NCI-H82 treated with DMSO at 0.1 percent for 48 hours (cell line): ENCODE measurements at regions not wholly inside any gene's neighbourhood (a gene's known extent, or its start where the extent isn't known, plus 50 kb on each side); places are given as distances from the start of the nearest gene placed in this dataset.

ENCODE experiments used
- DNase-seq: peaks from one replicate; lab custom pipeline; 2025; ENCODE audit not compliant: unreplicated experiment; lab: John Stamatoyannopoulos, UW

GRCh38 chr6:111984516-111985201, 69.2 kb upstream of the CCN6 start:
- DNase-seq: no peak

DNA sequence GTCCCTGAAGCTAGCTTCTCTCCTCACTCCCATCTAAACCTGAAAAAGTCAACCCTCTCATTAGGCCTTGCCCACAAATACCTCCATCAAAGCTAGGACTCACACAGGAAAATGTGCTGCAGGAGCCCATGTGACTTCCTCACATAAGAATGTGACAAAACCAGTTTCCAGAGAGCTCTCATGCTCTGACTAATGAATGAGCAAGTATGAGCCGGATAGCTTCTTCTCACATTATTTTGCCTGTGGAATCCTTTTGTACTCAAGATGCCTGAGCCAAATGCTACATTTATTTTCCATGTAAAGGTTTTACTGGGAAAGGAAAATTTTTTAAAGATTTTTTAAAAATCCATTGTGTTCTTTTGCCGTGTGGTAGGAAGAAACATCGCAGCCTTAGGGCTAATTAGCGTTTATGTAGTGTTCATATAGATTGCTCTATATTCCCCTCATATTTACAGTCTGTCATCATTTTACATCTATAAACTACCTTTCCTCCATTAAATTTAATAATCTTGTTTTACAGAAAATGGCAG, 68.6 kb upstream of the CCN6 start:
- no peak for DNase-seq

DNA sequence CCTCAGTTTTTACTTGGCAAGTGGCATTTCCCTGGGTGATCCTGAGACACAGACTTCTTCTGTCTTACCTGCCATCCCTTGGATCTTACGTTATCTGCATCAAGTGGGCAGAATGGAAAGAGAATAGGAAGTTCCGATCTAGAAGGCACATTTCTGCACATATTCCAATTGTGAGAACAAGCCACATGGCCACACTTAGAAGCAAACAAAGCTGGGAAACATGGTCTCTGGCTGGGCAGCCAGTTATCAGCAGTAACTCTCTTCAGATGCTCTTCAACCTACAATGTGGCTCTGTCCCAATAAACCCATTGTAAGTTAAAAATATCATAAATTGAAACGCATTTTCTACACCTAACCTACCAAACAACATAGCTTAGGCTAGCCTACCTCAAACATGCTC, 67.3 kb upstream of the CCN6 start:
- no peak for DNase-seq

DNA sequence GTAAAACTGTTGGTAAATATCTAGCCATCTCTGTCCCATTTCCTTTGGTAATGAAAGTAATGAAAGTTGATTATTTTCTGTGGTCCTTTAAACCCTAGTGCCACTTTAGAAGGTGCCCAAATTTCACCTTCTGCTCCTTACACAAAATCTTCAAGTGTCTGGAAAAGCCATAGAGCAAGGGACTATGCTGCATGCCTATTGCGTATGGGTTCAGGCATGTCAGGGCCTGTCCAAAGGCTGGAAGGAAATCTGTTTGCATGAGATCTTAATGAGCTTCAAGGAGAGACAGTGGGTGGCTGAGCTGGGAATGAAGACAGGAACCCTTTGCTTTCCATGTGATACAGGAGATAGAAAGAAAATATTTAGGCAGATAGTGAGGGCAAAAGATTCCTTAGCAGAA, 66.6 kb upstream of the CCN6 start:
- no peak for DNase-seq

- DNase-seq: no peak
Measured at GRCh38 chr6:111988926-111989325, 65.0 kb upstream of the CCN6 start.

- DNase-seq: no peak
Measured at GRCh38 chr6:111989743-111990142, 64.2 kb upstream of the CCN6 start.

DNA sequence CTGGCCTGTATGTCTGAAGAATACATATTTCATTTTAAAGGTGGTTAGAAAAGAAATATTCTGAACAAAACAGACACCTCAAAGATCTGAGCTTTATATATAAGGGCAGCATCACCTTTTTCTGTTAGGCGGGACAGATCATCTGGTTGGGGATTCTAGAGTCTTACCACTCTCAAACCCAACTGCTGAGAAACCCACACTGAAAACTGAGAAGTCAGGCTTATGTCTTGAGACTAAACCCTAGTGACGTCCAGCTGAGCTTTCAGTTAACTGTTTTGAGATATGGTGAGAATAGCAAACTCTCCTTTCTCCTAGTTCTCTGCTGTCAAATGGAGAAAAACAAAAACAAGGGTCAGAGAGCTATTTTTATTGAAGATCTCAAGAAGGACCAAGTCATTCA, 63.7 kb upstream of the CCN6 start:
- no peak for DNase-seq

DNA sequence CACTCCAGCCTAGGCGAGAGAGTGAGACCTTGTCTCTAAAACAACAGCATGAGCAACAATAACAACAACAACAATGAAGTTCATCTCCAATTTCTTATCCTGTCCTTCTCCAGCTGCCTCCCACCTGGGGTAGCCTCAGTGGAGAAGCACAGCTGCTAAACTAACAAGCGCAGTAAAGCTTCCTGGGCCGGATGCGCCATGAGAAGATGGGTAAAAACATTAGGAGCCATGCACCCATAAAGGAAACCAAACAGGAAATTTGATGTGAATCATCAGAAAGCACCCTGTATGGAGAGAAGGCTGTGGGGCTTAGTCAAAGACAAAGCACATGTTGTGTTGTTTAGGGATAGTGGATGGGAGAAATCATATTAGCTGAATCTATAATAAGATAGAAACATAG, 61.1 kb upstream of the CCN6 start:
- DNase-seq: no peak

DNA sequence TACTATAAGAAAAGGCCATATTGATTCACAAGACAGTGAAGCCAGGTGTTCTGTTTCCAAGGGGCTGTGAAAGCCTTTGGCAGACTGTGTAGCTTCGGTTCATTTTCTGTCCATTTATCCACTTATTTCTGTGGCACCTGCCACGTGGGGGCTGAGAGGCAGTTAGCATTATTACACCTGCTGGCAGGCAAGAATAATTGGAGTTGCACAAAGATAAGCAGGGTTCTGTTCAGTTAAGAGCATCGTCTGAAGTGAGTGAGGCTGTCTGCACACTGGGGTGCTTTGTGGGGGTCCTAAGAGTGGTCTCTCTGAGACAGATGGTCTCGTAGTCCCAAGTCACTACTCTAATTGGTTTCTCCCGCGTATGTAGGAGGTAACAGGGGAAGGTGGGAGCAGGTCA, 60.6 kb upstream of the CCN6 start:
- DNase-seq: no peak

- no peak for DNase-seq
Measured at GRCh38 chr6:111994791-111995190, 59.1 kb upstream of the CCN6 start.

GRCh38 chr6:111995404-111995803, 58.5 kb upstream of the CCN6 start:
- no peak for DNase-seq

DNA sequence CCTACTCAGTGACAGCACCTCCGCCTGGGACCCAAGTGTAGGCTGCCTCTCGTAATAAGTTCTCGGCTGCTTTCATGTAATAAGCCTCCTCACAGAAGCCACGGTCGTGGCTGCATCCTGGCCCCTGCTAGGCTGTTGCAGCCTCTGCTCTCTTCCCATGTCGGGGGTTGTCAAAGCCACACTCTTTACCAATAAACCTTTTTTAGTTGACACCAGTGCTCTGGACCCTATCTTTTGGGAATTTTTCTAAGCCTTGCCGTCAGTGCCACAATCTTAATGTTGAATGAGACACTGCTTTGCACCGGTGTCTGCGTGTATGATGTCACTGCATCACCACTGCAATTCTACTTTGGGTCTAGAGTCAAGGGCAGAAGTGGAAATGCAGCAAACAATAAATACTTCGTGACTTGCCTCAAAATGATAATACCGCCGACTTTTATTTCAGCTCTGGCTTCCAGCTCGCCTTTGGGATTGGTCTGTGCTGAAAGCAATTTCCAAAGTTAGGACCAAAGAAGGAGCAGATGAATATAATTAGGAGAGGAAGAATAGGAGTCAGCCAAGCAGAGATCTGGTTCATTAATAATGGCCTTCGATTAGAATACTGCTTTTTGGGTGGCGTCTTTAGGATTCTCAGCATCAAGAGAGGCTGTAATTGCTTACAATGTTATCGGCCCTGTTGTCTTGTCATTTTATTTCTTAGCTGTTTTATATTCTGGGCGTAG, 57.6 kb upstream of the CCN6 start:
- DNase-seq: no peak

DNA sequence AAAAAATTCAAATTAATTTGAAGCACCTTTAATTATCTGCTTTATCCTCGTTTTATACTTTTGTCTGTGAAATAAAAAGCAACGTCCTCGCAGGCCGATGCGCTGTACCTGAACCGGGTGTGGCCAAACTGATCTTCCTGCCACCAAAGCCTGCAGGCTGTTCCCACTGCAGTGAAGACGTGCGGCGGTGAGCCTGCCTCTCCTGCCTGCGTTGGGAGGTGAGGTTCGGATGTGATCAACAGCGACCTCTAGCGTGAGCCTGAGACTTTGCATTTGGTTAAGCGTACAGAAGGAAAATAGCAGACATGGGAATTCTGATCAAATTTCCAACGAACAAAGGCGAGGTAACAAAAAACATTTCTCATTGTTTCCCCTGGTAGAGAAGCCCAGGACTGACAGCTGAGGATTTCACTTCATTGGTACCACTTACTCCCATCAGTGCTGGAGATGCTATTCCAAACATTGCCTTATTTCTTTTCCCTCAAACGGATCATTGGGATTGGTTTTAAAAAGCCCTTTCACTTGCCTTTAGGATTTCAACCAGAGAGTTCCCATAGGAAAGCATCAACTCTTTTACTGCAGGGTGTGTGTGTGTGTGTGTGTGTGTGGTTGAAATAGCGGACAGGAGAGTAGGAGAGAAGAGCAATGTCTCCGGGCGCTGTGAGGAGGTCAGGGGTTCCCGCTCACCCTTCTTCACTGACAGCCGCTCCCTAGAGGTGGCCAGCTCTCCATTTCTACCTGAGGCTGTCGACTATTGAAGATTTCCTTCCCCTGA, 56.6 kb upstream of the CCN6 start:
- DNase-seq: peak; percentile 49

DNA sequence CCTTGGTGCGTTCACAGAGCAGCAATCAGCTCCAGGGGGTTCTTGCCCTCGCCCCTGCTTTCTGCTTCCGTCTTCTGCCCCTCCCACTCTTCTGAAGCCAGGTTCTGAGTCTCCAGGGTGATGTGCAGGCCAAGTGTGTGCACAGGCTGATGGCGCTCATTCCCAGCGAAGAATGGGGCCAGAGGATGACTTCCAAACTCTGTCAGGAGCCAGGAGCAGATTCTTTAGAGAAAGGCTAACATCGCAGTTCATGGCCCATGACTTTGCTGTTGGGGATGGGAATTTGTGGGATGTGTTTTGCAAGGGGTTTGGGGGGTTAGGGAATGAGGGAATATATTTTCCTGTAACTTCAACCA, 56.1 kb upstream of the CCN6 start:
- DNase-seq: no peak

DNA sequence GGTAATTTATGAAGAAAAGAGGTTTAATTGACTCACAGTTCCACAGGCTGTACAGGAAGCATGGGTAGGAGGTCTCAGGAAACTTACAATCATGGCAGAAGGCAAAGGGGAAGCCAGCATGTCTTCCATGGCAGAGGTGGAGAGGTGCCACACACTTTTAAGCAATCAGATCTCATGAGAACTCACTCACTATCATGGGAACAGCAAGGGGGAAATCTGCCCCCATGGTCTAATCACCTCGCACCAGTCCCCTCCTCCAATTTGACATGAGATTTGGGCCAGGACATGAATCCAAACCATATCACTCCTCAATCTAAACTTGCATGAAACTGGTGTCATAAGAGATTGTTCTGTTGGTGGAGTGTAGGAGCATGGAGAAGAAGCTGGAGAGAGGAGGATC, 51.6 kb upstream of the CCN6 start:
- no peak for DNase-seq
